Adrenal gland (tissue), 9 donors: ENCODE measurements at regions not wholly inside any gene's neighbourhood (a gene's known extent, or its start where the extent isn't known, plus 50 kb on each side); places are given as distances from the start of the nearest gene placed in this dataset.
A peak's percentile ranks its signal among the peaks of the same experiment; 100 is the strongest.

Experiments used
- DNase-seq, 7 donors: peaks; one replicate each; pipeline ENCODE4 v3.0.0-alpha.2; 2019 to 2020
- H3K27ac ChIP-seq, 5 donors: fragments of 200-600 bp; sonication (generic) in 4 of 5; 1 replicate in 3 of 5; 2 replicates in 2 of 5; pipeline versions ENCODE4 v1.5.1 to v1.8.0; 2016 to 2020; ENCODE audit warnings: mild to moderate bottlenecking in 1 of 5
- H3K27me3 ChIP-seq: fragments of 200-600 bp; 2 replicates; pipeline ENCODE4 v1.8.0; 2021
- H3K36me3 ChIP-seq, 2 donors: fragments of 200-600 bp; replicated peaks in 1 of 2; 1 replicate in 1 of 2; 2 replicates in 1 of 2; pipeline versions ENCODE4 v1.5.1 to v1.8.0; 2018 to 2022
- H3K4me1 ChIP-seq, 2 donors: fragments of 200-600 bp; replicated peaks in 1 of 2; 1 replicate in 1 of 2; 2 replicates in 1 of 2; pipeline versions ENCODE4 v1.5.1 to v1.8.0; 2018 to 2021
- H3K4me3 ChIP-seq, 4 donors: fragments of 200-600 bp; sonication (generic) in 3 of 4; one replicate each; pipeline ENCODE4 v1.5.1; 2016 to 2018
- H3K9me3 ChIP-seq, 3 donors: fragments of 200-600 bp; sonication (generic) in 1 of 3; replicated peaks in 1 of 3; 1 replicate in 2 of 3; 2 replicates in 1 of 3; pipeline versions ENCODE4 v1.5.1 to v1.8.0; 2016 to 2021
- POLR2A ChIP-seq, 2 donors: fragments of 450-650 bp; IDR thresholded peaks; one replicate each; pipeline ENCODE4 v1.6.1; 2017; ENCODE audit warnings: antibody characterized with exemption in 2 of 2, mild to moderate bottlenecking in 2 of 2, moderate library complexity in 1 of 2
- WGBS, 4 donors: extraction: QIAGEN DNeasy Blood & Tissue Kit in 2 of 4; methylation state at CpG; one replicate each; pipeline versions ENCODE4 v1.1.5 to v1.1.7; 2013 to 2017; 5-methylcytosine and 5-hydroxymethylcytosine counted together
- intact Hi-C, 2 donors: fragments of 100-400 bp; cut with DNase I; formaldehyde crosslinking; loops; one replicate each; pipeline versions ENCODE4 v1.14.1 to v1.15.0; 2022 to 2023
- TF ChIP-seq, protein P1 (sequence below), 6 experiments: fragments of 450-650 bp in 4 of 6; fragments of 200-600 bp in 2 of 6; sonication (generic) in 1 of 6; IDR thresholded peaks; 1 replicate in 5 of 6; 2 replicates in 1 of 6; pipeline versions ENCODE4 v1.5.1 to v1.8.0; 2016 to 2021; ENCODE audit warnings: antibody characterized with exemption in 6 of 6, mild to moderate bottlenecking in 2 of 6, moderate library complexity in 1 of 6
- donor health status: healthy with polysubstance abuse.
- donor health status: Bipolar disorder and iron deficiency.
- donor health status: DM: yes; HTN: yes; CAD: no.
- donor health status: DM: no; HTN: no; CAD: no.
- donor health status: DM: no; HTN: no; CAD: no.

- 60 to 72% (median 64%) methylated on average over 6 to 7 of the region's 7 CpGs for WGBS, 4 donors
- no peaks in the 10 kb centered on the region for H3K27me3 ChIP-seq
- H3K9me3 ChIP-seq, result no peaks in the 10 kb centered on the region
- no peak for TF ChIP-seq POLR2A (IDR thresholded peaks at IDR 0.05)
- TF ChIP-seq, protein P1, sequence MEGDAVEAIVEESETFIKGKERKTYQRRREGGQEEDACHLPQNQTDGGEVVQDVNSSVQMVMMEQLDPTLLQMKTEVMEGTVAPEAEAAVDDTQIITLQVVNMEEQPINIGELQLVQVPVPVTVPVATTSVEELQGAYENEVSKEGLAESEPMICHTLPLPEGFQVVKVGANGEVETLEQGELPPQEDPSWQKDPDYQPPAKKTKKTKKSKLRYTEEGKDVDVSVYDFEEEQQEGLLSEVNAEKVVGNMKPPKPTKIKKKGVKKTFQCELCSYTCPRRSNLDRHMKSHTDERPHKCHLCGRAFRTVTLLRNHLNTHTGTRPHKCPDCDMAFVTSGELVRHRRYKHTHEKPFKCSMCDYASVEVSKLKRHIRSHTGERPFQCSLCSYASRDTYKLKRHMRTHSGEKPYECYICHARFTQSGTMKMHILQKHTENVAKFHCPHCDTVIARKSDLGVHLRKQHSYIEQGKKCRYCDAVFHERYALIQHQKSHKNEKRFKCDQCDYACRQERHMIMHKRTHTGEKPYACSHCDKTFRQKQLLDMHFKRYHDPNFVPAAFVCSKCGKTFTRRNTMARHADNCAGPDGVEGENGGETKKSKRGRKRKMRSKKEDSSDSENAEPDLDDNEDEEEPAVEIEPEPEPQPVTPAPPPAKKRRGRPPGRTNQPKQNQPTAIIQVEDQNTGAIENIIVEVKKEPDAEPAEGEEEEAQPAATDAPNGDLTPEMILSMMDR (IDR thresholded peaks at IDR 0.05), result peak in 4 of 6 experiments; percentile 25 to 47 (median 27)
- no peak overlapping the region for H3K27ac ChIP-seq
- no peaks in the 10 kb centered on the region for H3K36me3 ChIP-seq
- H3K4me3 ChIP-seq, result no peak overlapping the region
- peak in 5 of 7 donors; percentile 25 to 63 (median 27) for DNase-seq
- no peaks in the 10 kb centered on the region for H3K4me1 ChIP-seq
- intact Hi-C loops, result no loop called here
Measured at GRCh38 chr22:22110548-22111266, 128.1 kb upstream of the TOP3B start.

- no peak for DNase-seq
- 83 to 96% (median 94%) methylated on average over 4 of the region's 4 CpGs for WGBS, 4 donors
Measured at GRCh38 chr22:22109693-22110466, 127.3 kb upstream of the TOP3B start.

DNA sequence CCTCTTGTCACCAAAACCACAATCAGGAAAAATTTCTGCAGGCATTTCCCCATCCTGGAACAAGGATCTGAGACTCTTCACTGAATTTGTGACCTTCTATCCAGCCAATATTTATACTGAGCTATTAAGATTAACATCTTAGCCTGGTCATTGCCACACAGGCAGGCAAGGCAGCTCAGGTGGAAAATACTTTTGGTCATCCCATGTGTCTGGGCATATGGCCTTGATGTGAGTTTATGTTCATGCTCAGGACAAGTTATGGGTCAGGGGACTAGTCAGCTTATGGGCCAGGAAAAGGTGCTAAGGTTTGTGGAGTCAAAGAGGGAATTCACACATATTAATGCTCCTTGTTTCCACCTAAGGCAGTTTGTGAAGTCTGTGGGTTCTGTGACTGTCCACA, 124.3 kb upstream of the TOP3B start:
- TF ChIP-seq POLR2A (IDR thresholded peaks at IDR 0.05), result no peak
- TF ChIP-seq, protein P1 (IDR thresholded peaks at IDR 0.05), result no peak
- intact Hi-C loops, result no loop called here
- no peaks in the 10 kb centered on the region for H3K4me1 ChIP-seq
- no peak for DNase-seq
- no peak overlapping the region for H3K4me3 ChIP-seq
- H3K9me3 ChIP-seq, result no peaks in the 10 kb centered on the region
- H3K36me3 ChIP-seq, result no peaks in the 10 kb centered on the region
- no peaks in the 10 kb centered on the region for H3K27me3 ChIP-seq
- no peak overlapping the region for H3K27ac ChIP-seq

More at GRCh38 chr22:22109693-22110466, 127.3 kb upstream of the TOP3B start:
- H3K27ac ChIP-seq, result no peak overlapping the region
- no peak overlapping the region for H3K4me3 ChIP-seq
- no peaks in the 10 kb centered on the region for H3K4me1 ChIP-seq
- no peak for TF ChIP-seq POLR2A (IDR thresholded peaks at IDR 0.05)
- TF ChIP-seq, protein P1 (IDR thresholded peaks at IDR 0.05), result no peak
- H3K9me3 ChIP-seq, result no peaks in the 10 kb centered on the region
- no peaks in the 10 kb centered on the region for H3K36me3 ChIP-seq
- H3K27me3 ChIP-seq, result no peaks in the 10 kb centered on the region
- intact Hi-C loops, result no loop called here

GRCh38 chr22:22105364-22105763, 122.8 kb upstream of the TOP3B start:
- Histone ChIP-seq H3K27ac (no peak overlapping the region), H3K9me3 (no peaks in the 10 kb centered on the region), H3K27me3 (no peaks in the 10 kb centered on the region), H3K4me3 (no peak overlapping the region), H3K36me3 (no peaks in the 10 kb centered on the region), H3K4me1 (no peaks in the 10 kb centered on the region)
- DNase-seq, result no peak
- WGBS, 4 donors, result 80 to 96% (median 85%) methylated on average over 2 of the region's 2 CpGs
- intact Hi-C loops, result no loop called here
- no peak for TF ChIP-seq POLR2A (IDR thresholded peaks at IDR 0.05)
- TF ChIP-seq, protein P1 (IDR thresholded peaks at IDR 0.05), result no peak
